HEK293 (cell line): ENCODE measurements at regions not wholly inside any gene's neighbourhood (a gene's known extent, or its start where the extent isn't known, plus 50 kb on each side); places are given as distances from the start of the nearest gene placed in this dataset.

ENCODE experiments used
- CTCF ChIA-PET: fragments of 350-600 bp; formaldehyde crosslinking; extraction: SDS; loops from one replicate; lab custom pipeline; 2021; ENCODE audit warnings: antibody characterized with exemption; lab: Yijun Ruan, JAX
- POLR2A ChIA-PET: fragments of 300-600 bp; formaldehyde crosslinking; extraction: SDS; loops from one replicate; lab custom pipeline; 2020; ENCODE audit warnings: antibody characterized with exemption, inconsistent platforms; lab: Yijun Ruan, JAX
- H3K27ac ChIP-seq: fragments of 200-500 bp; sonication (Bioruptor generic); 2 replicates; pipeline ENCODE4 v1.5.1; 2014; ENCODE audit warnings: low read depth, low read length, control low read depth, inconsistent platforms; ENCODE audit errors: extremely low read depth
- H3K36me3 ChIP-seq, 2 experiments: fragments of 200-500 bp in 1 of 2; sonication (Bioruptor generic) in 1 of 2; 1 replicate in 1 of 2; 2 replicates in 1 of 2; pipeline ENCODE4 v1.5.1; 2014 to 2017; ENCODE audit warnings: inconsistent platforms in 2 of 2, low read length in 2 of 2; ENCODE audit not compliant: control insufficient read depth in 2 of 2, insufficient read depth in 1 of 2
- H3K4me1 ChIP-seq: fragments of 200-500 bp; sonication (Bioruptor generic); 2 replicates; pipeline ENCODE4 v1.5.1; 2014; ENCODE audit warnings: mild to moderate bottlenecking, low read length, inconsistent platforms; ENCODE audit not compliant: control insufficient read depth, insufficient read depth
- H3K4me3 ChIP-seq: 2 replicates; pipeline ENCODE4 v1.5.1; 2011; ENCODE audit warnings: low read depth, mild to moderate bottlenecking, control low read depth, low read length, moderate library complexity
- H3K9me3 ChIP-seq: fragments of 200-500 bp; sonication (Bioruptor generic); 2 replicates; pipeline ENCODE4 v1.5.1; 2014; ENCODE audit warnings: low read depth, low read length, inconsistent platforms; ENCODE audit not compliant: control insufficient read depth, insufficient read depth
- ATF2 ChIP-seq: fragments of 450-650 bp; formaldehyde crosslinking; IDR thresholded peaks from 2 replicates; pipeline ENCODE4 v1.5.1; 2016; ENCODE audit warnings: missing biosample characterization, missing genetic modification characterization, low read depth
- BCL6B ChIP-seq: fragments of 450-650 bp; formaldehyde crosslinking; IDR thresholded peaks from 2 replicates; pipeline ENCODE4 v1.5.1; 2017; ENCODE audit warnings: missing biosample characterization, missing genetic modification characterization
- GLI4 ChIP-seq: fragments of 450-650 bp; formaldehyde crosslinking; IDR thresholded peaks from 2 replicates; pipeline ENCODE4 v1.5.1; 2016; ENCODE audit warnings: missing biosample characterization, missing genetic modification characterization
- HOXC10 ChIP-seq: sonication (generic); formaldehyde crosslinking; IDR thresholded peaks from 2 replicates; pipeline ENCODE4 v1.8.1; 2023; ENCODE audit warnings: mild to moderate bottlenecking, missing genetic modification reagents
- HOXD13 ChIP-seq: sonication (generic); formaldehyde crosslinking; IDR thresholded peaks from 2 replicates; pipeline ENCODE4 v1.8.0; 2022; ENCODE audit warnings: missing genetic modification reagents, borderline replicate concordance
- IKZF3 ChIP-seq: fragments of 450-650 bp; IDR thresholded peaks from 2 replicates; pipeline ENCODE4 v1.5.0; 2018; ENCODE audit warnings: missing biosample characterization, mild to moderate bottlenecking, missing genetic modification characterization, moderate library complexity
- RBAK ChIP-seq: fragments of 450-650 bp; formaldehyde crosslinking; IDR thresholded peaks from 2 replicates; pipeline ENCODE4 v1.5.1; 2016; ENCODE audit warnings: missing biosample characterization, missing genetic modification characterization
- TSHZ1 ChIP-seq: fragments of 450-650 bp; formaldehyde crosslinking; IDR thresholded peaks from 2 replicates; pipeline ENCODE4 v1.5.1; 2016; ENCODE audit warnings: missing biosample characterization, missing genetic modification characterization, borderline replicate concordance
- WT1 ChIP-seq: fragments of 450-650 bp; formaldehyde crosslinking; IDR thresholded peaks from 2 replicates; pipeline ENCODE4 v1.5.1; 2016; ENCODE audit warnings: missing biosample characterization, missing genetic modification characterization
- ZNF114 ChIP-seq: fragments of 450-650 bp; formaldehyde crosslinking; IDR thresholded peaks from 2 replicates; pipeline ENCODE4 v1.5.0; 2017; ENCODE audit warnings: missing biosample characterization, missing genetic modification characterization
- ZNF157 ChIP-seq: fragments of 450-650 bp; formaldehyde crosslinking; IDR thresholded peaks from 2 replicates; pipeline ENCODE4 v1.5.1; 2016; ENCODE audit warnings: missing biosample characterization, missing genetic modification characterization
- ZNF211 ChIP-seq: fragments of 450-650 bp; formaldehyde crosslinking; IDR thresholded peaks from 2 replicates; pipeline ENCODE4 v1.5.1; 2016; ENCODE audit warnings: low read depth, missing biosample characterization, missing genetic modification characterization
- ZNF239 ChIP-seq: fragments of 450-650 bp; formaldehyde crosslinking; IDR thresholded peaks from 2 replicates; pipeline ENCODE4 v1.5.1; 2016; ENCODE audit warnings: missing biosample characterization, missing genetic modification characterization
- ZNF335 ChIP-seq: fragments of 450-650 bp; formaldehyde crosslinking; conservative IDR thresholded peaks from 2 replicates; pipeline ENCODE4 v1.5.1; 2016; ENCODE audit warnings: missing biosample characterization, missing genetic modification characterization
- ZNF362 ChIP-seq: fragments of 450-650 bp; formaldehyde crosslinking; IDR thresholded peaks from 2 replicates; pipeline ENCODE4 v1.5.1; 2016; ENCODE audit warnings: missing biosample characterization, missing genetic modification characterization
- ZNF366 ChIP-seq: fragments of 450-650 bp; formaldehyde crosslinking; conservative IDR thresholded peaks from 2 replicates; pipeline ENCODE4 v1.5.1; 2016; ENCODE audit warnings: missing biosample characterization, missing genetic modification characterization
- ZNF571 ChIP-seq: fragments of 450-650 bp; formaldehyde crosslinking; IDR thresholded peaks from 2 replicates; pipeline ENCODE4 v1.5.0; 2017; ENCODE audit warnings: missing biosample characterization, missing genetic modification characterization
- ZNF610 ChIP-seq: fragments of 450-650 bp; formaldehyde crosslinking; IDR thresholded peaks from 2 replicates; pipeline ENCODE4 v1.5.1; 2016; ENCODE audit warnings: missing biosample characterization, missing genetic modification characterization, borderline replicate concordance
- ZNF660 ChIP-seq: fragments of 450-650 bp; IDR thresholded peaks from 2 replicates; pipeline ENCODE4 v1.5.1; 2018; ENCODE audit warnings: missing biosample characterization, mild to moderate bottlenecking, missing genetic modification characterization
- ZSCAN18 ChIP-seq: fragments of 450-650 bp; formaldehyde crosslinking; IDR thresholded peaks from 2 replicates; pipeline ENCODE4 v1.5.1; 2016; ENCODE audit warnings: missing biosample characterization, missing genetic modification characterization
- ZSCAN23 ChIP-seq: fragments of 450-650 bp; formaldehyde crosslinking; IDR thresholded peaks from 2 replicates; pipeline ENCODE4 v1.5.1; 2016; ENCODE audit warnings: missing biosample characterization, missing genetic modification characterization

GRCh38 chr4:181661090-181661489 is 582.1 kb upstream of the TENM3 start:
- H3K27ac ChIP-seq, result no peak overlapping the region
- H3K4me3 ChIP-seq, result no peak overlapping the region
- H3K9me3 ChIP-seq, result no peaks in the 10 kb centered on the region
- CTCF ChIA-PET, result interaction anchor here (0.7 to 1.2 kb wide), 2 partner anchors 78 to 782 kb away, joined by 3 read pairs; no protein-coding TSS in a partner anchor
- no peaks in the 10 kb centered on the region for H3K36me3 ChIP-seq
- peaks cover 6% of the 10 kb centered on the region for H3K4me1 ChIP-seq
- POLR2A ChIA-PET, result no interaction called here
- TF ChIP-seq ZNF211 (tag by site-specific recombination) (no peak), ZNF660 (tag by site-specific recombination) (peak; percentile 61)

- Histone ChIP-seq H3K36me3 (no peaks in the 10 kb centered on the region), H3K9me3 (no peaks in the 10 kb centered on the region), H3K4me1 (peaks cover 6% of the 10 kb centered on the region), H3K4me3 (no peak overlapping the region), H3K27ac (no peak overlapping the region)
- ChIA-PET CTCF (no interaction called here), POLR2A (no interaction called here)
- no peak for TF ChIP-seq ZNF571
- TF ChIP-seq WT1 (tag by site-specific recombination), result no peak
- no peak for TF ChIP-seq ZNF114
- TF ChIP-seq ZNF610, result no peak
- TF ChIP-seq ZNF366 (tag by site-specific recombination), result no peak
- TF ChIP-seq BCL6B (tag by site-specific recombination), result no peak
- TF ChIP-seq HOXD13, result no peak
- no peak for TF ChIP-seq RBAK (tag by site-specific recombination)
- TF ChIP-seq ZNF362 (tag by site-specific recombination), result no peak
- no peak for TF ChIP-seq ZSCAN18
- no peak for TF ChIP-seq ZNF157 (tag by site-specific recombination)
- no peak for TF ChIP-seq IKZF3 (tag by site-specific recombination)
- TF ChIP-seq ATF2, result no peak
- TF ChIP-seq GLI4 (tag by site-specific recombination), result no peak
- no peak for TF ChIP-seq ZNF239 (tag by site-specific recombination)
- TF ChIP-seq ZNF335 (tag by site-specific recombination), result no peak
- TF ChIP-seq ZSCAN23 (tag by site-specific recombination), result no peak
- no peak for TF ChIP-seq HOXC10 (CRISPR knock-in tag)
- TF ChIP-seq TSHZ1 (tag by site-specific recombination), result no peak
These were observed 581.3 kb upstream of the TENM3 start for GRCh38 chr4:181661923-181662322.
